GM18519 (cell line): ENCODE measurements at regions not wholly inside any gene's neighbourhood (a gene's known extent, or its start where the extent isn't known, plus 50 kb on each side); places are given as distances from the start of the nearest gene placed in this dataset.
"Not testable (repeated sequence)": the region's sequence is repeated elsewhere in the genome, so short reads cannot be mapped to it uniquely, and the experiment has no call there.

ENCODE experiments used
- ATAC-seq: cut with Tn5 transposase; IDR thresholded peaks from one replicate; pipeline ENCODE4 v1.9.1; 2021; ENCODE audit warnings: mild to moderate bottlenecking, moderate library complexity; ENCODE audit not compliant: unreplicated experiment, low FRiP score

DNA sequence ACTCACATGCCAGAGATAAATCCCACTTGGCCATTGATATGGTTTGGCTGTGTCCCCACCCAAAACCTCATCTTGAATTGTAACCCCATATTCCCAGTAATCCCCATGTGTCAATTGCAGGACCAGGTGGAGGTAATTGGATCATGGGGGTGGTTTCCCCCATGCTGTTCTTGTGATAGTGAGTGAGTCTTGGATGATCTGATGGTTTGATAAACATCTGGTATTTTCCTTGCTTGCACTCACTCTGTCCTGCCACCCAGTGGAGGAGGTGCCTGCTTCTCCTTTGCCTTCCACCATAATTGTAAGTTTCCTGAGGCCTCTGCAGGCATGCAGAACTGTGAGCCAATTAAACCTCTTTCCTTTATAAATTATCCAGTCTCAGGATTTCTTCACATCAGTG is 50.4 kb upstream of the B3GAT2 start:
- ATAC-seq, result not testable (repeated sequence)

DNA sequence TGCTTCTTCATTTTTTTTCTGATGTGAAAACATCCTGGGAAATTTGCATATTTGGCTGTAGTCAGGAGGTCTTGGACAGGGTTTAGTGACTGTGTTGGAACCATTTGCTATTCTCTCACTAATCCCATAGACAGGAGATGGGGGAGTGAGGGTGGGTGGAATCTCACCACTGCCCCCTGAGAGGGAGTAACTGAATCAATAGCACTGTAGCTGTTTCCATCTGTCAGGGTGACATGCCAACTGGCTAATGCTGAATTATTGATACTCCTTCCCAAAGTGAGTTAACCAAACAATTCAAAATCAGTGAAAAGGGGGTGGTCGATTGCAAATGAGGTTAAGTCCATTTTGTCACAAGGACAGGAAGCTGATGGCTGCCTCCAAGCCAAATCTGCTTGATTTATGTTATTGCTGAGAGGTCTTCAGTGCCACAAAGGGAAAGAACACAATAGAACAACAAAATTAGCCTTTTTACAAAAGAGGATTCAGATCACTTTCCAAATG is 55.1 kb upstream of the B3GAT2 start:
- no peak for ATAC-seq

DNA sequence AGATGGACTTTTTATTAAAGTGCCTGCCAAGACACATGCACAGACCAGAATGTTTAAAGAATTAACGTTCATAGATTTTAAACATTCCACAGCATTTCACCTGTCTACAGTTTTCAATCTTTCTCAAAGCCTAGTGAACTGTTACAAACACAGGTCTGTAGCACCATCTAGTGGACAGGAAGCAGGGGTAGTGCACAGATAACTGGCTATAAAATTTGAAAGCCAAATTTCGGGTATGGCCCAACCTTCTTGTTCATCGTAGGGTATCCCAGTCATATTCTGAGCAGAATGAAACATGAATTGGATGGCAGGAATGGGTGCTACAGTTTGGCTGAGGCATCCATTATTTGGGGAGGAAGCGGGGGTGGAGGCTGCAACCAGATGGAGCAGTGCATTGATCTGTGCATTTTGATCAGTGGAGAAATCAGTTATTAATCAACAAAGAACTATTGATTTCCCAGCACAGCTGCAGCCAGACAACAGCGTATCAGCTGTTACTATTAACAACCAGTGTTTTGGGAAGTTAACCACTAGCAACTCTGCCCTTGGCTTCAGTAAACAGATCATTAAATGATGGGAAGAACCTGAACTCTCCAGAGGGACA is 56.1 kb upstream of the B3GAT2 start:
- peak; percentile 81 for ATAC-seq

DNA sequence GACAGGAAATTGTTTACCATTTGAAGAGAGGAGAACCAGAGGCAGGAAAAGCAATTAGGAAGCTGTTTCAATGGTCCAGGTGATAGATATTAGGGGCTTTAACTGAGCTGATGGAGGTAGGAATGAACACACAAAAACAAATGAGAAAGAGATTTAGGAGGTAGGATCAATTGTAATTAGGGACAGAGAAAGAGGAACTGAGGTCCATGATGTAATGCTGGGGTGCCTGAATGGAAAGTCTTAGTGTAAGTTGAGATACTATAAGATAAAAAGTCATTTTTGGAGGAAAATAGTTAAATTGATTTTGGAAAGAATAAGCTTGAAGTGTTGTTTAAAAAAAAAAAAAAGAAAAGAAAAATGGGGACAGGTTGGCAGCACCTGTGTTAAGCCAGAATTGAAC is 58.5 kb upstream of the B3GAT2 start:
- no peak for ATAC-seq

DNA sequence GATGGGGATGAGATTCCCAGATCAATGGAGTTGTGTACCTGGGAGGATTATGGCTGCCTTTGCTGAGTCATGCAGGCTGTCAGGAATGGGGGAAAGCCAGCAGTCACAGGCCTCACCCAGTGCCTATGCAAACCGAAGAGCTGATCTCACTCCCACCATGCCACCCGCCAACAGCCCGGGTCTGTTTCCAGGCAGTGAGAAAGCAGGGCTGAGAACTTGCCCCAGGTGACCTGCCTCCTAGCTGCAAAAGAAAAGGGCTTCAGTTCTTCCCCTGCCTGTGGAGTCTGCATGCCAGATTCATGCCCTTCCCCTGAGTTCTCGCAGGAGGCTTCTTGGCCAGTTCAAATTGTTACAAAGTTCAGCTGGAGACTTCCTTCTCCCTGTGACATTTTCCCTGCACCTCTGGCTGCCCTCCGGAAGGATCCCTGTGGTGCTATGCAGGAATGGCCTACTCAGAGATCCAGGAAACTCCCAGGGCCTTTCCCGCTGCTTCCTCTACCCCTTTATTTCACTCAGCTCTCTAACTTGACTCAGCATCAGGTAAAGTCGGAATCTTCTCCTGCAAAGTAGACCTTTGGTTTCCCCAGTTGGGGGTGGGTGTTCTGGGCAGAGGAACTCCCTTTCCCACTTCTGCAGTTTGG is 71.5 kb upstream of the B3GAT2 start:
- no peak for ATAC-seq

DNA sequence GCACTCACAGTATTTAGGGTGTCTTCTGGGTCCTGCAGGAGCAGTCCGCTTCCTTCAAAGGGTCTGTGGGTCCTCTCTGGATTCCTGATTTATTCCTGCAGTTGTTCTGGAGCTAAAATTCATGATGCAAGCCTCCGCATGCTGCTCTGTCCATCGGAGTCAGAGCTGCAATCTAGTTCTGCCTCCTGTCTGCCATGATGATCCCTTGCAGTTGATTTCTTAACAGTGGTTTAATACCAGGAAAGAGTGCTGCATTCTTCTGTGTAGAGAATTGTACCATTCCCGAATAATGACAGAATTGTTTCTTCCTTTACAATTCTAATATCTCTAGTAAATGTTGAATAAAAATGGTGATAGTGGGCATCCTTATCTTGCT is 72.0 kb upstream of the B3GAT2 start:
- ATAC-seq, result no peak

DNA sequence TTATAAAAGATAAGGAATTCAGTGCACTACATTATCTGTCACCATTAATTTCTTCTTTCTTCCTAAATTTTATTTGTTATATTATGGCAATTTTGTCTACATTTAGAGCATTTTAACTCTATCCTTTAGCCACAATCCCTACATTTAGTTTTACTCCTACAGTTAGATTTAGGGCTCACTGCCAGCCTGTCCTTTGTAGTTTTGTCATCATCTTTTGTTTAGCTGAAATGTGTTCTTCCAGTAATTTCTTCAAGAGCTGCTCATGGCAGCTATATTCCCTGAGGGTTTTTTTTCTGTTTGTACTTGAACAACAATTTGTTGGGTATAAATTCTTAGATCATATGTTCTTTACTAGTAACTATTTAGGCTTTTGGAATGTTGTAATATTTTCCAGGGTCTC is 72.7 kb upstream of the B3GAT2 start:
- ATAC-seq, result no peak

DNA sequence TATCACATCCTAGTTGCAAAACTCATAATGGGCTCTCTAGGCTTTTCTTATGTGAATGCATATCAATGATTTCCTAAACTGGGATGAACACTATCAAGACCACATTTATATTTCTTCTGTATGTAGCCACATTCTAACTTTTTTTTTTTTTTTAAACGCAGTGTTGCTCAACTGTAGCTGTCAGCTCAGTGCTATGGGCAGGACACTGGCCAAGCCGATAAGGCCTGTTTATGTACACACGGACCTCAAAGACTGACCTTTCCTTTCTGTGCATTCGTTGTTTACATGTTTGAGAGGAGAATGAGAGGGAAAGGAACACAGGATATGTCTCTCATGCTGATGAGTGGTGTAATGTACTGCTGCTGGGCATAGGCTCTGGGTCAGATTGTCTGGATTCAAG is 75.1 kb upstream of the B3GAT2 start:
- ATAC-seq, result no peak

DNA sequence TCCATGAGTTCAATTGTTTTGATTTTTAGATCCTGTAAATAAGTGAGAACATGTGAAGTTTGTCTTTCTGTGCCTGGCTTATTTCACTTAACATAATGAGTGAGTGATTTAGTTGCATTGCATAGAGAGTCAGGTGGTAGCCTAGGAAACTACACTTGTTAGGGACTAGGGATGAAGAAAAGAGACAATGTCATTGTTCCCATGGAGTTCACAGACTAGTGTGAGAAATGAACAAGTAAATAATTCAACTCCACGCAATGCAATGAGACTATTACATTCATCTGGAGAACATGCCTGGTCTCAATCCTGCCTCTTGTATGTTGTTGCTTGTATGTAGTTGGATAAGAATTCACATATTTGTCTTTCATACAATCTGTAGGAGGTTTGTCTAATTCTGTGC is 76.3 kb upstream of the B3GAT2 start:
- ATAC-seq, result no peak

DNA sequence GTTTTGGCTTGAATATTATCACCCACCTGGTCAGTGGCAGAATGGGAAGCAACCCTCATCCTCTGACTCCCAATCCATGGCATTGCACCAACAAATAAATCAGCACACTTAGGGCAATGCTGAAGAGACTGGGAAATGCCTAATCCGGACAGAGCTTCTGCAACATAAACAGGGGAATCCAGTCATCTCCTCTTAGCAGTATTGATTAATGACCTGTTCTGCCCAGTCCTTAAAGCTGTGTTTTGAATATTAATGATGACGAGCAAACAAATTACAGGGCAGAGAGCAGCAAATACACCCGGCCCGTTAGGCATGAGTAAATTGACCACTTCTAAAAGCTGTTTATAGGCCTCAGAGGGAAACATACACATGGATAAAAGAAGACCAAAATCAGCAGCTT is 77.0 kb upstream of the B3GAT2 start:
- no peak for ATAC-seq

DNA sequence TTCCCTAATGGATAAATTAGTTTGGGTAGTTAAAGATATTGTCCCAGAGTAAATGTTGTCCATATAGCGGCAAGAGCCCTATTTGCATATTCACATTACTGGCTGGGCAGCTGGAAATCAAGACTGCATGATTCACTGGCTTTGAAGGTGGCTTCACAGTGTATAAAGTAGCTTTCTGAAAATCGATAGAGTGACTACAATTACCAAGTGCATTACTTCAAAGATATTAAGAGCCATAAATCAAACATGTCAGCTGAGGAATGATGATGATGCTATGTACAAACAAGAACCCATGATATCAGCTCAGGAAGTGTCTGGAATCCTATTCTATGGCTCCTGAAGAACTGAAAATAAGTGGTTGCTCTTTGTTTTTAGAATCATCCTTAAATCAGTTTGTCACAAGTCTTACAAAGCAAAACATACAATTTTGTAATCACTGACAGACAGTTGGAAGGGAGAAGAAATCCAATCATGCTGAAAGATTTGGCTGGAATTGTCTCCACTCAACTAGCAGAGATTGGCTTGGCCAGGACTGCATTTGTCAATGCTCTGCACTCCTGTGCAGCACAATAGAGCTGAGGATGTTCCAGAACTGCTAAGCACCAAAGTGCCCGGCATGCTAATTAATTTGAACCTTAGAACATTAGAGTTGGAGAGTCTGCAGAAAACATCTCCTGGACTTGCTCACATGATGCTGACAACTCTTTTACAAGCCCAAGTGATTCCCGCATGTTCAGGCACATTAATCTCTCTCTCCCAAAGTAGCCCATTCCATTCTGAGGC is 77.9 kb upstream of the B3GAT2 start:
- no peak for ATAC-seq

DNA sequence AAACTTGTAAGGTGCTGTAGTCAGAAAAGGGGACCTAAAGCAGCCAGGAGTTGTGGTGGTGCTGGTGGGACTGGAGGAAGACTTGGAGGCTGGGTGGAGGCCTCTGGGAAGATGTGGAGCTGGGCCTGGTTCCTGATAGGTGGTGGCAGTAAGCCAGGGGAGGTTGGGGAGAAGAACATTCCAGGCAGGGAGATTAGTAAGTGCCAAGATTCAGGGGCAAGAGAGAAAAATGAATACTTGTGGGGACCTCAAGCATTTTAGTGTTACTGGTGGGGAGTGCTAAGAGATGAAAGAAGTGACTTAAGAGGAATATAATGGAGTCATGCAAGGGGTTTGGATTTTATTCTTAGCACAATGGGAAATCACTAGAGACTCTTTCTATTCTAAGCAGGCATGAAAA is 79.0 kb upstream of the B3GAT2 start:
- no peak for ATAC-seq

DNA sequence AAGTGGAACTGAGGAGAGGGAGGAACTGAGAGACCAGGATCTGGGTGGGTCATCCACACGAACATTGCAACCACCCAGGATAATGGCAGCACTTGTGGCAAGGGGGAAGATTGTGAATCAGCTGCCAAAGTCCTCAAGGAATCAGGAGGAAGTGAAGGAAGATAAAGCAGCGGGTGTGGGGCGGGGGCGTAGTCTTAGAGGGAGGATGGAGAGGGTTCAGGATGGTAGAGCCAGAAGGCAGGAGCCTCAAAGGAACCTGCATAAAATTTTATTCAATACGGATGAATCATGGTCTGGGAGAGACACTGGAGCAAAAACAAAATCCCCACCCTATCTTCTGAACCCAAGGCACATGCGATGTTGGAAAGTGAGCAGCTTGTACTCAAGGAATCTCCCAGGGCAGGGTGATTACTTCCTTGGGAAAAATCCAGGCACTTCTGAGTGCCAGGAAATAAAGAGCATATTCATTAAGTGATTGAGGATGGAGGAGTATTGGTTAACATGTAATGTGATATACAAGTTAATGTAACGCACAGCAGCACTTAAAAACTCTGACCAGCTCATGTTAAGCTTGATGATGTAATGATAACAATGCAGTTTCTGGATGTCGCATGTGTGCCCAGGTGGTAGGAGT is 82.0 kb upstream of the B3GAT2 start:
- no peak for ATAC-seq

DNA sequence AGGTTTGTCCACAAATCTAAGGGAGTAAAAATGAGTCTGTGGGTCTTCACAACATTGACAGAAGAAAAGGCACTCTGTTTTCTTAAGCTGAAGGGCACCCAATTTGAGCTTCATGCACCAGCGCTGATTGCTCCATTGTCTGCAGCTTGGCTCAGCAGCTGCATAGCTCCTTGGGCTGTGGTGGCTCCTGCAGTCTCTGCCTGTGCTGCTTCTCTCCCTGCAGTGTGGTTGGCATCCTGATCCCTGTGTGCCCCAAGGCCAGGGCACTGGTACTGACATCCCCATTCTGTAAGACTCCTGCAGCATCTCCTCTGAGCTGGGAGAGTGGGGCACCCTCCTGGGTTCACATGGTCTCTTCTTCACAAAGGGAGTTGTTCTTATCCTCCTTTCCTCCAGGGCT is 83.2 kb upstream of the B3GAT2 start:
- ATAC-seq, result no peak

DNA sequence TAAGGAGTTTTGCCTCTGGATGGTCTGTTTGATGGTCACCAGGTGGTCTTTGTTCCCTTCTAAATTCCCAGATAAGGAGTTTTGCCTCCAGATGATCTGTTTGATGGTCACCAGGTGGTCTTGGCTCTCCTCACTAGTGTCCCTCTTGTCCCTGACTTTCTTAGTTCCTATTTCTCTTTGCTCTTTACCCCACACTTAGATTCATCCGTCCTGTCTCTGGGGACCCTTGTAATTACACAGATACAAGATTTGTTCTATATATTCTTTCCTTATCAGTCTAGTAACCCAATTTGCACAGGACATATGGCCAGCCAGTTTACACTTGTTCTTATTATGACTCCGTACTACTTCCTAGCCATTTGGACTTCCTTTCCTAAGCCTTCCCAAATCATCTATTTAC is 84.0 kb upstream of the B3GAT2 start:
- ATAC-seq, result no peak

DNA sequence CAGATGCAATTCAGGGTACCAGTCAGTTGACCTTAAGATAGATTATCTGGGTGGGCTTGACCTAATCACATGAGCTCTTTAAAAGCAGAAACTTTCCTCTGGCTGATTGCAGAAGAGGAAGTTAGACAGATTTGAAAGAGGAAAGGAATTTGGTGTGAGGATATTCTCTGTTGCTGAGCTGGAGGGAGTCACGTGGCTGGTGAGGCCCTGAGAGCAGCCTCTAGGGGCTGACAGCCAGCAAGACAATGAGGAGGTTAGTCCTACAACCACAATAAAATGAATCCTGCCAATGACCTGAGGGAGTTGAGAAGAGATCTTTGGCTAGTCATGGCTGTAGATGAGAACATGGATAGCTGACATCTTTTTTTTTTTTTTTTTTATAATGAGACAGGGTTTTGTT is 87.0 kb upstream of the B3GAT2 start:
- ATAC-seq, result no peak

DNA sequence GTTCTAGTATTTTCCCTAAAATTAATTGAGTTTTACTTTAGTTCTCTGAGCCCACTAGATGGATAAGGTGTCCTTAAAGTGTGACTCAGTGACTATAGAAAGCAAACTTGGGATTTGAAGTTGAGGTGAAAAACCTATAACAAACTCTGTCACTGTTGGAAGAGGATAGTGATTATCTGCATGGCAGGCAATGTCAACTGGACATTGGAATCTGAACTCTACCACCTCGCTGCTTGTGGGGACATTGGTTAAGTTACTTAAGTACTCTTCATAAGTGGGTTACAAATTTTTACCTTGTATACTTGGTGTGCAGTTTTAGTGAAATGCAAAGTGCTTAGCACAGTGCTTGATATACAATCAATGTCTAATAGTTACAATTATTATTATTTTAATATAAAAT is 87.9 kb upstream of the B3GAT2 start:
- no peak for ATAC-seq

DNA sequence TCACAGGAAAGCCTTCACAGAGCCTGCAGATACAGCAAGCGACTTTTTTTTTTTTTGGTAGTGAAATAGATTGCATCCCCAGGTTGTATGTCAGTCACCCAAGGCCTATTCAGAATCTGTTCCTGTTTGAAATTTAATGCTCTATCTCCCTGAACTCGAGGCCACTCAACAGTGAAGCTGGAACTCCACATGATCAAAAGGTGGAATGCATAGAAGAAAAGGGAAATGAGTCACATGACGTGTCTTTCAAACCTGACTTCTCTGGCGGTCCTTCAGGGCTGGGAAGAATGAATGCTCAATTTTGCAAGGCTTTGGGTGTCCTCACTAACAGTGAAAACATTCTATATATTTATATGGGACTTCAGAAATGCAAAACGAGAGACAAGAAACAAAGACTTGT is 88.4 kb upstream of the B3GAT2 start:
- no peak for ATAC-seq

DNA sequence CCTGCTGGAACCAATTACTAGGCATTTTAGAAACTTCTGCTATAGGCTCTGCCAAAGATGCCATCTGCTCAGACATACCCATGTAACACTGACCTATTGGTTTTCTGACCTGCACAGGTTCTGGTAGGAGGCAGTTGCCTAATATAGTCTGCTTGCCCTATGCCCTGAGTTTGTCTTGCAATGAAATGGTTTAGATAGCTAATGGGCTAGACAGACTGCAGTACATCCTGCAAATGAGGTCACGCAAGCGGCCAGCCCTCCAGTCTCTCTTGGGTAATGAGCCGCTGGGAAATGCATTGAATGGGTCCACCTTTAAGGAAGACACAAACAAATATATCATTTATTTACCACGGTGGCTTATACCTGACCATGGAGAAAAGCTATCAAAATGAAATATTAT is 90.6 kb upstream of the B3GAT2 start:
- no peak for ATAC-seq

DNA sequence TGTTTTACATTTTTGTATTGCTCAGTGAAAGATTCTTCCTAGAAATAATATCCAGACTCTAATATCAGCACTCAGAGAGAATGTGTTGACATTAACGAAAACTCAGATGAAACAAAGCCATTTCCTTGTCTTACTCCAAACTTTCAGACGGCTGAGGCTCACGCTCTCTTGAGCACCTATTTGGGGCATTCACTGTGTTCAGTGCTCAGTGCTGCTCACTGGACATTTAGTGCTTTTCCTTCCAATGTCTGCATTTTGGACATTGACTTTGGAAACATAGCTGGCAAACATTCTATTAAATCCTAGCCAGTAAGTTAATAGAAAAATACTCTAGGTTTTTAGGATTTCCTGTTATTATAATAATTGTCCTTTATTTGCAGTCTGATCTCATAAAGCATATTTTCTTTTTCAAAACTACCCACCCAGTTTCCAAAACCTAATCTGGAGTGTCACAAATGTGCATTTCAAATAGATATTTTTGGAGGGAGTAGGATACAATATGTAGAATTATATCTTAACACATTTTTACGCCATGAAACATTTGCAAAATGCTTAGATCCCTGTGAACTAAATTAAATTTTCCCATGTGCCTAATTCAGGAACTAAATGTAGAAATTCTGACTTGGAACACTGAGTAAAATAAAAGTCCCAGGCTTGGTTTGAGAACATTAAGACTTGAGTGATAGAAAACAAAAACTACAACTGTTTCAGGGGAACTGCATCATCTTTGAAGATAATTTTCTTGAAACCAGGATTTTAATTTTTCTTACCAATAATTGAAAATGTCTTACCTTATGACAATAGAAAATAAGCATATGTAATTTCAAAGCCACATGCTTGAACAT is 91.7 kb upstream of the B3GAT2 start:
- ATAC-seq, result no peak
